Fibroblast of lung (primary cell): ENCODE measurements at regions not wholly inside any gene's neighbourhood (a gene's known extent, or its start where the extent isn't known, plus 50 kb on each side); places are given as distances from the start of the nearest gene placed in this dataset.

Experiments
- DNase-seq, 2 donors: peaks; one replicate each; pipeline versions ENCODE4 v3.0.0 to v3.0.0-alpha.2; 2010; ENCODE audit warnings: low read depth in 2 of 2
- H2AFZ ChIP-seq: 2 replicates; pipeline ENCODE4 v1.5.1; 2012; ENCODE audit warnings: low read length, control low read depth, inconsistent platforms
- H3K27ac ChIP-seq: 2 replicates; pipeline ENCODE4 v1.5.1; 2011; ENCODE audit warnings: low read length, control low read depth; ENCODE audit not compliant: insufficient read depth
- H3K27me3 ChIP-seq: 2 replicates; pipeline ENCODE4 v1.5.1; 2011; ENCODE audit warnings: mild to moderate bottlenecking, low read length; ENCODE audit not compliant: control insufficient read depth, insufficient read depth
- H3K36me3 ChIP-seq: 2 replicates; pipeline ENCODE4 v1.5.1; 2011; ENCODE audit warnings: low read length; ENCODE audit not compliant: control insufficient read depth, insufficient read depth
- H3K4me1 ChIP-seq: 2 replicates; pipeline ENCODE4 v1.5.1; 2011; ENCODE audit warnings: low read length; ENCODE audit not compliant: control insufficient read depth, insufficient read depth; ENCODE audit errors: extremely low read depth
- H3K4me2 ChIP-seq: 2 replicates; pipeline ENCODE4 v1.5.1; 2011; ENCODE audit warnings: low read length, control low read depth; ENCODE audit not compliant: insufficient read depth; ENCODE audit errors: extremely low read depth
- H3K4me3 ChIP-seq, 4 experiments: fragments of 200-600 bp in 1 of 4; sonication (generic) in 1 of 4; replicated peaks in 1 of 4; 2 replicates each; pipeline ENCODE4 v1.5.1; 2011 to 2016; ENCODE audit warnings: low read length in 4 of 4, low read depth in 3 of 4, mild to moderate bottlenecking in 3 of 4, control low read depth in 2 of 4, inconsistent platforms in 1 of 4, mixed read lengths in 1 of 4; ENCODE audit not compliant: insufficient read depth in 1 of 4; ENCODE audit errors: control extremely low read depth in 1 of 4
- H3K79me2 ChIP-seq: 2 replicates; pipeline ENCODE4 v1.5.1; 2012; ENCODE audit warnings: mild to moderate bottlenecking, low read length, inconsistent platforms; ENCODE audit not compliant: control insufficient read depth, insufficient read depth
- H3K9ac ChIP-seq: 2 replicates; pipeline ENCODE4 v1.5.1; 2011; ENCODE audit warnings: mild to moderate bottlenecking, low read length, control low read depth; ENCODE audit not compliant: insufficient read depth
- H3K9me3 ChIP-seq: 2 replicates; pipeline ENCODE4 v1.5.1; 2012; ENCODE audit warnings: low read depth, low read length; ENCODE audit not compliant: control insufficient read depth, insufficient read depth
- H4K20me1 ChIP-seq: 2 replicates; pipeline ENCODE4 v1.5.1; 2011; ENCODE audit warnings: low read length; ENCODE audit not compliant: control insufficient read depth, insufficient read depth; ENCODE audit errors: extremely low read depth
- CTCF ChIP-seq, 2 donors: IDR thresholded peaks in 1 of 2; conservative IDR thresholded peaks in 1 of 2; 1 replicate in 1 of 2; 2 replicates in 1 of 2; pipeline ENCODE4 v1.5.1; 2011 to 2012; ENCODE audit warnings: low read length in 2 of 2, control low read depth in 1 of 2, inconsistent platforms in 1 of 2, low read depth in 1 of 2, mild to moderate bottlenecking in 1 of 2
- EZH2 ChIP-seq: IDR thresholded peaks from 2 replicates; pipeline ENCODE4 v1.5.1; 2012; ENCODE audit warnings: low read length, control low read depth, mild to moderate bottlenecking; ENCODE audit errors: missing control alignments

GRCh38 chr7:49102411-49102810 lies 178.1 kb downstream of the CDC14C start:
- no peak overlapping the region for H3K4me3 ChIP-seq
- no peak for DNase-seq
- no peaks in the 10 kb centered on the region for H3K9me3 ChIP-seq
- no peak overlapping the region for H2AFZ ChIP-seq
- no peaks in the 10 kb centered on the region for H4K20me1 ChIP-seq
- H3K27me3 ChIP-seq: no peaks in the 10 kb centered on the region
- no peak overlapping the region for H3K27ac ChIP-seq
- no peak overlapping the region for H3K9ac ChIP-seq
- no peak for TF ChIP-seq EZH2
- no peak for TF ChIP-seq CTCF (conservative IDR thresholded peaks at IDR 0.05 in 1 of 2, IDR thresholded peaks at IDR 0.05 in 1 of 2; ENCODE audit: low read depth in 1 of 2, low read length in 2 of 2)
- H3K36me3 ChIP-seq: no peaks in the 10 kb centered on the region
- H3K79me2 ChIP-seq: no peaks in the 10 kb centered on the region
- H3K4me1 ChIP-seq: no peaks in the 10 kb centered on the region
- H3K4me2 ChIP-seq: no peak overlapping the region

GRCh38 chr7:49111706-49112105 lies 187.4 kb downstream of the CDC14C start:
- no peak overlapping the region for H3K4me3 ChIP-seq
- H3K36me3 ChIP-seq: no peaks in the 10 kb centered on the region
- TF ChIP-seq CTCF (conservative IDR thresholded peaks at IDR 0.05 in 1 of 2, IDR thresholded peaks at IDR 0.05 in 1 of 2; ENCODE audit: low read depth in 1 of 2, low read length in 2 of 2) (no peak), EZH2 (no peak)
- no peaks in the 10 kb centered on the region for H3K79me2 ChIP-seq
- H3K9ac ChIP-seq: no peak overlapping the region
- H3K27me3 ChIP-seq: no peaks in the 10 kb centered on the region
- H3K4me2 ChIP-seq: no peak overlapping the region
- no peaks in the 10 kb centered on the region for H3K4me1 ChIP-seq
- no peak overlapping the region for H3K27ac ChIP-seq
- H4K20me1 ChIP-seq: no peaks in the 10 kb centered on the region
- no peak overlapping the region for H2AFZ ChIP-seq
- no peak for DNase-seq
- no peaks in the 10 kb centered on the region for H3K9me3 ChIP-seq

- Histone ChIP-seq H3K79me2 (no peaks in the 10 kb centered on the region), H3K4me2 (no peak overlapping the region), H3K27ac (no peak overlapping the region), H4K20me1 (no peaks in the 10 kb centered on the region), H3K4me1 (no peaks in the 10 kb centered on the region), H2AFZ (no peak overlapping the region), H3K4me3 (no peak overlapping the region), H3K9ac (no peak overlapping the region), H3K9me3 (no peaks in the 10 kb centered on the region), H3K27me3 (no peaks in the 10 kb centered on the region), H3K36me3 (no peaks in the 10 kb centered on the region)
- DNase-seq: no peak
- no peak for TF ChIP-seq EZH2
Measured at GRCh38 chr7:49112222-49112621, 187.9 kb downstream of the CDC14C start.

GRCh38 chr7:49112647-49113046 lies 188.3 kb downstream of the CDC14C start:
- Histone ChIP-seq H3K79me2 (no peaks in the 10 kb centered on the region), H3K36me3 (no peaks in the 10 kb centered on the region), H3K9me3 (no peaks in the 10 kb centered on the region), H3K4me1 (no peaks in the 10 kb centered on the region), H4K20me1 (no peaks in the 10 kb centered on the region), H3K27ac (no peak overlapping the region), H3K9ac (no peak overlapping the region), H3K27me3 (no peaks in the 10 kb centered on the region), H3K4me2 (no peak overlapping the region), H2AFZ (no peak overlapping the region), H3K4me3 (no peak overlapping the region)
- TF ChIP-seq EZH2 (no peak), CTCF (conservative IDR thresholded peaks at IDR 0.05 in 1 of 2, IDR thresholded peaks at IDR 0.05 in 1 of 2; ENCODE audit: low read depth in 1 of 2, low read length in 2 of 2) (no peak)
- no peak for DNase-seq
